Peyer's patch (tissue), 4 donors: ENCODE measurements at regions not wholly inside any gene's neighbourhood (a gene's known extent, or its start where the extent isn't known, plus 50 kb on each side); places are given as distances from the start of the nearest gene placed in this dataset.

ENCODE experiments used
- DNase-seq, 3 donors: peaks; one replicate each; pipeline ENCODE4 v3.0.0-alpha.2; 2017 to 2019
- H3K27ac ChIP-seq, 4 donors: fragments of 200-600 bp; sonication (generic); one replicate each; pipeline ENCODE4 v1.5.1; 2016 to 2019
- H3K27me3 ChIP-seq, 2 donors: fragments of 200-600 bp; sonication (generic); one replicate each; pipeline ENCODE4 v1.5.1; 2019
- H3K36me3 ChIP-seq, 3 donors: fragments of 200-600 bp; sonication (generic); one replicate each; pipeline ENCODE4 v1.5.1; 2016 to 2019
- H3K4me1 ChIP-seq, 4 donors: fragments of 200-600 bp; sonication (generic); one replicate each; pipeline ENCODE4 v1.5.1; 2016 to 2019
- H3K4me3 ChIP-seq, 4 donors: fragments of 200-600 bp; sonication (generic); 1 replicate in 3 of 4; 2 replicates in 1 of 4; pipeline ENCODE4 v1.5.1; 2016 to 2019; ENCODE audit warnings: mild to moderate bottlenecking in 1 of 4
- H3K9me3 ChIP-seq, 4 donors: fragments of 200-600 bp; sonication (generic); one replicate each; pipeline ENCODE4 v1.5.1; 2016 to 2019; ENCODE audit warnings: mild to moderate bottlenecking in 1 of 4
- CTCF ChIP-seq, 6 experiments: fragments of 450-650 bp in 4 of 6; fragments of 200-600 bp in 2 of 6; sonication (generic) in 1 of 6; IDR thresholded peaks; one replicate each; pipeline ENCODE4 v1.5.1; 2017 to 2019; ENCODE audit warnings: antibody characterized with exemption in 6 of 6, mild to moderate bottlenecking in 3 of 6, moderate library complexity in 1 of 6
- POLR2A ChIP-seq, 2 donors: fragments of 450-650 bp; IDR thresholded peaks; one replicate each; pipeline ENCODE4 v1.5.1; 2017; ENCODE audit warnings: antibody characterized with exemption in 2 of 2, mild to moderate bottlenecking in 2 of 2, moderate library complexity in 2 of 2

GRCh38 chr19:5205937-5206750, 134.5 kb downstream of the PTPRS start:
- Histone ChIP-seq H3K4me3 (no peak overlapping the region), H3K36me3 (peaks cover 0 to 11% (median 0%) of the 10 kb centered on the region in 3 donors), H3K27ac (no peak overlapping the region), H3K4me1 (no peaks in the 10 kb centered on the region), H3K27me3 (no peaks in the 10 kb centered on the region), H3K9me3 (peaks cover 0 to 3% (median 0%) of the 10 kb centered on the region in 4 donors)
- no peak for DNase-seq
- TF ChIP-seq POLR2A (IDR thresholded peaks at IDR 0.05) (no peak), CTCF (IDR thresholded peaks at IDR 0.05) (no peak)

GRCh38 chr19:5205381-5205780, 135.2 kb downstream of the PTPRS start:
- TF ChIP-seq CTCF (IDR thresholded peaks at IDR 0.05) (no peak), POLR2A (IDR thresholded peaks at IDR 0.05) (no peak)
- H3K4me3 ChIP-seq: no peak overlapping the region
- peaks cover 0 to 5% (median 0%) of the 10 kb centered on the region in 3 donors for H3K36me3 ChIP-seq
- DNase-seq: no peak
- no peaks in the 10 kb centered on the region for H3K27me3 ChIP-seq
- no peak overlapping the region for H3K27ac ChIP-seq
- H3K9me3 ChIP-seq: peaks cover 0 to 3% (median 0%) of the 10 kb centered on the region in 4 donors
- H3K4me1 ChIP-seq: no peaks in the 10 kb centered on the region

GRCh38 chr19:5204212-5204611, 136.4 kb downstream of the PTPRS start:
- no peaks in the 10 kb centered on the region for H3K36me3 ChIP-seq
- peaks cover 0 to 8% (median 0%) of the 10 kb centered on the region in 4 donors for H3K9me3 ChIP-seq
- TF ChIP-seq POLR2A (IDR thresholded peaks at IDR 0.05) (no peak), CTCF (IDR thresholded peaks at IDR 0.05) (no peak)
- no peak for DNase-seq
- H3K27ac ChIP-seq: no peak overlapping the region
- H3K4me1 ChIP-seq: no peaks in the 10 kb centered on the region
- H3K27me3 ChIP-seq: no peaks in the 10 kb centered on the region
- H3K4me3 ChIP-seq: no peak overlapping the region
